GM19035 (cell line): ENCODE measurements at regions not wholly inside any gene's neighbourhood (a gene's known extent, or its start where the extent isn't known, plus 50 kb on each side); places are given as distances from the start of the nearest gene placed in this dataset.
"Not testable (repeated sequence)": the region's sequence is repeated elsewhere in the genome, so short reads cannot be mapped to it uniquely, and the experiment has no call there.

Source experiments
- ATAC-seq: cut with Tn5 transposase; IDR thresholded peaks from one replicate; pipeline ENCODE4 v1.9.1; 2021; ENCODE audit not compliant: unreplicated experiment

GRCh38 chr5:167923396-167923795 is 368.0 kb upstream of the WWC1 start:
- ATAC-seq: no peak

GRCh38 chr5:167929841-167930240 is 361.6 kb upstream of the WWC1 start:
- ATAC-seq: no peak

- no peak for ATAC-seq
These were observed 356.9 kb upstream of the WWC1 start for GRCh38 chr5:167934551-167934971.

GRCh38 chr5:167936022-167936421 is 355.4 kb upstream of the WWC1 start:
- no peak for ATAC-seq

GRCh38 chr5:167936944-167937634 is 354.4 kb upstream of the WWC1 start:
- no peak for ATAC-seq

DNA sequence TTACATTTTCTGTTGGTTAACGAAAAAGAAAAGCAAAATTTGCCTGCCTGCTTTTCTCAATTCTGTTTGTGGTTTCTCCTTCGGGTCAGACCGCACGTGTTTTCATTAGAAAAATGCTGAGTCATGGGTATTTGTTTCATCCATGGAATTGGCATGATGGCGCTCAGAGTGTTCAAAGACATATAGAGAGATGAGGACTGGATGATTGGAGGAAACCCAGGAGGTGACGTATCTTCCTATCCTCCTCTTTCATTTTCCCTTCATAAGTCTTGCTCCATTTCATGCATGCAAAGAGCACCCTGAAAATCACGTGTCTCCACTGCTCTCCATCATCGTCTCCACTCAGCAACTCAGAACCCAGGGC is 353.8 kb upstream of the WWC1 start:
- ATAC-seq: no peak

GRCh38 chr5:167939686-167940085 is 351.8 kb upstream of the WWC1 start:
- ATAC-seq: no peak

DNA sequence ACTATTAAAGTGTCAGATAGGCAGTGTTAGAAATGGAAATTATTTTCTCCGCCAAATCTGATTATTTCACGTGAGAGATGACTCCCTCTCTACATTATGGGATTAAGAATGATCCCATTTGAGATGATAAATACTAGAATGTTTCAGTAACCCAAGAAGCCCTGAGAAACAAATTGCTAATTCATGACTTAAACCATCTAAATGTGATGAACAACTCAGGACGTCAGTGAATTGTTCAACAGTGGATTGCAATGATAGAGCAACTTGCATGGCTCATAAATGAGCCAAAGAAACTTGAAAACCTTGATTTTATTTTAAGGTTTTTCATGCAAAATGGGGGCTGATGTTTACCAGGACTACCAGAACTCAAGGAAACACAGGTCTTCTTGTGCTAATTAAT is 350.5 kb upstream of the WWC1 start:
- ATAC-seq: no peak

- not testable (repeated sequence) for ATAC-seq
These were observed 349.9 kb upstream of the WWC1 start for GRCh38 chr5:167941556-167941955.

GRCh38 chr5:167943343-167943742 is 348.1 kb upstream of the WWC1 start:
- no peak for ATAC-seq

GRCh38 chr5:167944121-167944852 is 347.2 kb upstream of the WWC1 start:
- no peak for ATAC-seq

- no peak for ATAC-seq
These were observed 345.7 kb upstream of the WWC1 start for GRCh38 chr5:167945542-167946384.

DNA sequence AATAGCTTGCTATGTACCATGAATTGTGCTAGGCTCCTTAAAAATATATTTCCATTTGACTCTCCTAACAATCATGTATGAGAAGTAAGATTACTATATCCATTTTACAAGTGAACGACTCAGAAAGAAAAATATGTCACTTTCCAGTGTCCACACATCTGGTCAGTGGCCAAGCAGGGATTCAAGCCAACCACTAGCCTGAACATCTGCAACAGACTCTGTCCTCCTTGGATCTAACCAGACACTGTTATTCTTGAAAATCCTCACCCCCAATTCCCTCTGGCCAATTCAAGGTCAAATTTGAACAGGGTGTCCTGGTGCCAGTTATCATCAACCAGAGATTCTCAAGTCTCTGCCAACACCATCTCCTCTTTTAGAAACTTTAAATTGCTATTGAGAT is 344.1 kb upstream of the WWC1 start:
- ATAC-seq: no peak

DNA sequence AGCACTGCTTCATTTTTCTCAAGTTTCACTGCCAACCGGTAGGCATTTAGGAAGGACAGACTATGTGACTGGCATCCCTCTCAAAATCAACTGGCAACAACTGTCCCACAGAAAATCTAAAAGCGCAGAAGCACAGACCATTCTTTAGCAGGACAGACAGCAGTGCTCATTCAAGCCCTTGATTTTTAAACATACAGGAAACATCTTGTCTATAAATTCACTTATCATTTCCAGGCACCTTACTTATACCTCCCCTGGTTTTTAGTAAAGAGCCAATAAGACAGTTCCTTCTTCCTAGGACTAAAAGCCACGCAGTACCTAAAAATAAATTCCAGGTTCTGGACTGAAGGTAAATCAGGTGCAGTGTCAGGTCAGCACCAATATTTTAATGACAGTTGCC is 343.2 kb upstream of the WWC1 start:
- no peak for ATAC-seq

DNA sequence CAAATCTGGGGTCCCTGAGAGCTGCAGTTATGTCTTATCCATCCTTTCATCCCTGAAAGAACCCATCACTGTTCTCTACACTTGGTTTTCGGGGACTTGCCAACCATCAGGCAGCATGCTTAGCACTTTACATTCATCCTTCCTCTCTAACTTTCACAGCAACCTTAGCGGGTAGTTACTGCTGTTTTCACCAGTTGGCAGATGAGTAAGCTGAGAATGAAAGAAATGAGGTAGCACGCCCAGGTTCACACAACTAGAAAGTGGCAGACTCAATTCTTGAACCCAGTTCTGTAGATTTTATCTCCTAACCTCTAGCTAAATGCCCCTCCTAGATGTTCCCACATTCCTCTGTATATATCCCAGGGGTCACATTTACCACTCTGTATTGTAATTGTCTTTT is 342.0 kb upstream of the WWC1 start:
- no peak for ATAC-seq

DNA sequence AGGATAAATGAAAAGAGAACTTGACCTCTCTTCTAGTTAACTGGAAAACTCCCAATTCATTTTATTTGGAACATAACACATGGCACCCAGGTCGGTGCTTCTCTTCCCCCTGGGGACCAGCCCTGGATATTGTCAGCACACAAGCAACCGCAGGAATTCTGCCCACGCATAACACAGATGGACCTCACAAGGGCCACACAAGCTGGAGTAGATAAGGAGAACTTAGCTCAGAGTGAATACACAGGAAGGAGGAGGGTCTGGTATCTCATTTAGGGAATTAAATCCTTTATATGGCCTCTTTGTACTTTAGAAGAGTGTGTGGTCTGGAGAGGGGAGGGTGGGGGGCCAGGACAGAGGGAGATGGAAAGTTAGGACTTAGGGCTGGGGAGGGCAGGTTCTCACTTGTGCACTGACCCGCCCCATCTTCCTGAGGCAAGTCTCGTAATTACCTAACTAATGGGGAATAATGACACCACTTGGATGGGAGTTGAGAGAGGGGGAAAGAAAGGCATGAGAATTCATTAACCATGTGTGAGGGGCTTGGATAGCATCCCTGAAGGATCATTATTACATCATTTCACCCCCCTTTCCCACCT is 341.2 kb upstream of the WWC1 start:
- no peak for ATAC-seq

DNA sequence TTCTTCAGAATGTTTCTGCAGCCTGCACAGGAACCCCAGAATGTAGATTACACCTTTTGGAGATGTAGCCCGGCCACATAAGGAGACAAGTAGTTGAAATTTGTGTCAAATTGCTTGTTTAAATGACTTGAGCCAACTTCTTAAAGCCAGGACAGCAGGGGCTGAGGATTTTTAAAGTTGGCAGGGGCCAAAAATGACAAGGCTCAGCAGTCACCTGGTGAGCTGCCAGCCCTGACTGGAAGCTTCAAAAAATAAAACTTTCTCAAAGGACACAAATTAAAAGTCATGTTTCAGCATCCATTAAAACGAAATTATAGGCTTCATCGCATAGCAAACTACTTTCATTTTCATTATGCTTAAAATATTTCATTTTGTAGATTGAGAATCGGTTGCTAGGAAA is 340.3 kb upstream of the WWC1 start:
- ATAC-seq: no peak

DNA sequence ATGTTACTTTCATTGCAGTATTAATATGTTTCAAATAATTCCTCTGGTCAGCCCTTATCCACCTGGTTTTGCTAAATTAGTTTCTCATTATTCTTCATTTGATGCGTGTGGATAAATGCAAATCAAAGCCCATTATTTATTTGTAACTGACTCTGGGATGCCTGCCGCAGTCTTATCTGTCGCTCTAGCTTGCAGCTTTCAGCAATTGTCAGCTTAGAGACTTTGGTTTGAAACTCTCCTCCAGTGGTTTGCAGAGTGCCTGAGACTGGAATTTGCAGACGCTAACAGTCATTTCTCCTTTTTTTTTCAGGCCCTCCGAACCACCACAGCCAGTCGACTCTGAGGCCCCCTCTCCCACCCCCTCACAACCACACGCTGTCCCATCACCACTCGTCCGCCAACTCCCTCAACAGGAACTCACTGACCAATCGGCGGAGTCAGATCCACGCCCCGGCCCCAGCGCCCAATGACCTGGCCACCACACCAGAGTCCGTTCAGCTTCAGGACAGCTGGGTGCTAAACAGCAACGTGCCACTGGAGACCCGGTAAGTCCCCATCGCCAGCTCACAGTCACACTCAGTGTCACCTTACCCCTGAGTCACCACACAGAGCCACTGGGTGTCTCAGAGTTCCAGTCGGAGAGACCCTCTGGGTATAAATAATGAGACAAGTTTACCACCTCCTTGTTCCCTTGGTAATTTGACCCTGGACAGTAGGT is 339.0 kb upstream of the WWC1 start:
- no peak for ATAC-seq

DNA sequence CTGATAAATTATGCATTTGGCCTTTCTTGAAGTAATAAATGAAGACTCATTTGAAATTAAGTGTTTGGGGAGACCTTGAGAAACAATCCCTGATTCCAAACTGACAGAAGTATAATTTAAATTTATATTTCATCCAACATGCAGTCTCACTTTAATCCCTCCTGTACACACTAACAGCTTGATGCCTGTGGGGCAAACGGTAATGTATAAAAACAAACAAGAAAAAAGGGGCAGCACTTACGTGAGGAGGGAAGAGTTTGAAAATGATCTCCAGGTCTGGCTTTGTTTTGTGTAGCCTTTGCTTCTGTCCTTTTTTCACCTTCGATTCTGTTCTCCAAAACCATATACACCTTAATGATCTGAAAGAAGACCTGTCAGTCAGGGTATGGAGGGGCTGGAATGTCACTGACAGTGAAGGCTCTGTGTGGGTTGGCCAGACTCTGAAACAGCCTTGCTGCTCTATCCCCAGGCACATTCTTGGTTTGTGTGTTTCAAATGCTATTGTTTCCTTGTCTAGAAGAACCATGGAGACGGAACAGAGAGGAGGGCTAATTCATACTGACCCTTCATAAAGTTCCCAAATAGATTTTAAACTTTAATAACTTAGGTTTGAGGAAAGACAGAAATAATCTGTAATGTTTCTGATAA is 338.2 kb upstream of the WWC1 start:
- ATAC-seq: no peak

DNA sequence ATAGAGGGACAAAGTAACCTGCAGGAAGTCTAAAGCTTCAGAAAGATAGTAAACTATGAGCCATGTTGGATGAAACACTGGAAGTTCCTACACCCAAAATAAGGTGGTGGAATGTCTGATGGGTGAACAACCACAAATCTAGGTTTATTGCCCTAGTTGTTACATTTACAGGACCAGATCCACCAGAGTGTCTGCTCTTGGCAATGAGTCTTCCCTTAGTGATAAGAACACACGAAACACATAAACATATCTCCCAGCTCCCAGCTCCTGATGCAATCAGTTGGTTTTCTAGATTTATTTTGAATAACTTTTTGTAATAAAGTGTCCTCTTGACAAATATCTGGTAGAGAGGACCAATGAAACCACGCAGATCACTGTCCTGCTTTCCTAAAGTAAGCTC is 329.7 kb upstream of the WWC1 start:
- ATAC-seq: no peak
